ENCODE measurements at regions not wholly inside any gene's neighbourhood (a gene's known extent, or its start where the extent isn't known, plus 50 kb on each side); places are given as distances from the start of the nearest gene placed in this dataset.
"Not testable (repeated sequence)": the region's sequence is repeated elsewhere in the genome, so short reads cannot be mapped to it uniquely, and the experiment has no call there.

- not testable (repeated sequence) for TF ChIP-seq MAX (IDR thresholded peaks at IDR 0.05); CTCF (IDR thresholded peaks at IDR 0.05; ENCODE audit: low read depth, low read length, missing input control); JUND (IDR thresholded peaks at IDR 0.05); TAF1 (conservative IDR thresholded peaks at IDR 0.05); RAD21 (IDR thresholded peaks at IDR 0.05); REST (IDR thresholded peaks at IDR 0.05)
Measured at GRCh38 chr7:152946616-152947015, 187.1 kb downstream of the ACTR3B start.

Data from liver (tissue), 3 donors.